Mucosa of descending colon (tissue), 3 donors: ENCODE measurements at regions not wholly inside any gene's neighbourhood (a gene's known extent, or its start where the extent isn't known, plus 50 kb on each side); places are given as distances from the start of the nearest gene placed in this dataset.

Experiments
- ATAC-seq: fragments of 200-7000 bp; cut with Tn5 transposase; one replicate; pipeline ENCODE4 v1.9.1; 2020; ENCODE audit warnings: mild to moderate bottlenecking, moderate library complexity
- DNase-seq, 3 donors: peaks; one replicate each; pipeline ENCODE4 v3.0.0-alpha.2; 2020
- H3K36me3 ChIP-seq: fragments of 200-600 bp; one replicate; pipeline ENCODE4 v1.8.0; 2021; ENCODE audit warnings: low read depth, mild to moderate bottlenecking
- H3K4me1 ChIP-seq: fragments of 200-600 bp; one replicate; pipeline ENCODE4 v1.8.0; 2021; ENCODE audit warnings: low read depth, mild to moderate bottlenecking
- H3K4me3 ChIP-seq: fragments of 200-600 bp; one replicate; pipeline ENCODE4 v1.8.0; 2021; ENCODE audit warnings: mild to moderate bottlenecking
- H3K9me3 ChIP-seq: fragments of 200-600 bp; one replicate; pipeline ENCODE4 v1.8.0; 2021; ENCODE audit warnings: mild to moderate bottlenecking
- intact Hi-C, 2 donors: fragments of 100-400 bp; cut with DNase I in 1 of 2; cut with micrococcal nuclease in 1 of 2; formaldehyde crosslinking; loops; one replicate each; pipeline versions ENCODE4 v1.11.0 to v1.11.1; 2022; cut with DNase I, micrococcal nuclease
- TF ChIP-seq, protein P1 (sequence below): fragments of 200-600 bp; IDR thresholded peaks from one replicate; pipeline ENCODE4 v1.8.0; 2022; ENCODE audit warnings: antibody characterized with exemption, mild to moderate bottlenecking
- donor health status: DM: no; HTN: no; CAD: no; lungs with moderate emphysema.
- donor health status: DM: no; HTN: no; CAD: no.
- donor health status: DM: no; HTN: yes; CAD: no.

- DNase-seq = no peak
- TF ChIP-seq, protein P1, sequence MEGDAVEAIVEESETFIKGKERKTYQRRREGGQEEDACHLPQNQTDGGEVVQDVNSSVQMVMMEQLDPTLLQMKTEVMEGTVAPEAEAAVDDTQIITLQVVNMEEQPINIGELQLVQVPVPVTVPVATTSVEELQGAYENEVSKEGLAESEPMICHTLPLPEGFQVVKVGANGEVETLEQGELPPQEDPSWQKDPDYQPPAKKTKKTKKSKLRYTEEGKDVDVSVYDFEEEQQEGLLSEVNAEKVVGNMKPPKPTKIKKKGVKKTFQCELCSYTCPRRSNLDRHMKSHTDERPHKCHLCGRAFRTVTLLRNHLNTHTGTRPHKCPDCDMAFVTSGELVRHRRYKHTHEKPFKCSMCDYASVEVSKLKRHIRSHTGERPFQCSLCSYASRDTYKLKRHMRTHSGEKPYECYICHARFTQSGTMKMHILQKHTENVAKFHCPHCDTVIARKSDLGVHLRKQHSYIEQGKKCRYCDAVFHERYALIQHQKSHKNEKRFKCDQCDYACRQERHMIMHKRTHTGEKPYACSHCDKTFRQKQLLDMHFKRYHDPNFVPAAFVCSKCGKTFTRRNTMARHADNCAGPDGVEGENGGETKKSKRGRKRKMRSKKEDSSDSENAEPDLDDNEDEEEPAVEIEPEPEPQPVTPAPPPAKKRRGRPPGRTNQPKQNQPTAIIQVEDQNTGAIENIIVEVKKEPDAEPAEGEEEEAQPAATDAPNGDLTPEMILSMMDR = no peak
- intact Hi-C loops = no loop called here
- ATAC-seq = no peak
- Histone ChIP-seq H3K4me1 (no peaks in the 10 kb centered on the region), H3K36me3 (no peaks in the 10 kb centered on the region), H3K4me3 (no peak overlapping the region), H3K9me3 (no peaks in the 10 kb centered on the region)
Measured at GRCh38 chr3:171548917-171549316, 88.7 kb upstream of the TNIK start.

GRCh38 chr3:171543759-171544300 is 83.6 kb upstream of the TNIK start:
- Histone ChIP-seq H3K4me3 (no peak overlapping the region), H3K9me3 (no peaks in the 10 kb centered on the region), H3K4me1 (no peaks in the 10 kb centered on the region), H3K36me3 (no peaks in the 10 kb centered on the region)
- DNase-seq = no peak
- TF ChIP-seq, protein P1 = no peak
- intact Hi-C loops = no loop called here
- ATAC-seq = peak; percentile 21

DNA sequence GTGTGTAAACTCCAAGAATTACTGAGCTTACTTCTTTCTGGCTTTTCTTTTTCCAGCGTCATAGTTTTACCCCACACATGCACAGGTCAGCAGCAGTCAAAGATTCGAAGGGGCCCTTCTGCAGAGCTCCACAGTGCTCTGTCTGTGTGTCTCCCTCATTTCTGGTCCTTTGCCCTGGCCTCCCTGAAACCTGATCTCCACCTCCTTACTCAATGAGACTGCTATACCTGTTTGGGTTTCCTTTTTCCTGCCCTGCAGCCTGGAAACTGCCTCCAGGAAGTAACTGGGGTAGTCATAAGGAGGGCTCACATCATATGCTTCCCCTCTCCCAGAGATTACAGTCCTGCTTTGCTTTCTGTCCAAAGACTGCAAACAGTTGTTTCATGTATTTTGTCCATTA is 82.8 kb upstream of the TNIK start:
- Histone ChIP-seq H3K4me1 (no peaks in the 10 kb centered on the region), H3K36me3 (no peaks in the 10 kb centered on the region), H3K4me3 (no peak overlapping the region), H3K9me3 (no peaks in the 10 kb centered on the region)
- ATAC-seq (no peak), DNase-seq (no peak)
- TF ChIP-seq, protein P1 = no peak
- intact Hi-C loops = no loop called here

- Histone ChIP-seq H3K4me3 (no peak overlapping the region), H3K36me3 (no peaks in the 10 kb centered on the region), H3K4me1 (no peaks in the 10 kb centered on the region), H3K9me3 (no peaks in the 10 kb centered on the region)
- intact Hi-C loops = no loop called here
- no peak for DNase-seq
- TF ChIP-seq, protein P1 = no peak
- ATAC-seq = no peak
Measured at GRCh38 chr3:171541647-171542046, 81.4 kb upstream of the TNIK start.

DNA sequence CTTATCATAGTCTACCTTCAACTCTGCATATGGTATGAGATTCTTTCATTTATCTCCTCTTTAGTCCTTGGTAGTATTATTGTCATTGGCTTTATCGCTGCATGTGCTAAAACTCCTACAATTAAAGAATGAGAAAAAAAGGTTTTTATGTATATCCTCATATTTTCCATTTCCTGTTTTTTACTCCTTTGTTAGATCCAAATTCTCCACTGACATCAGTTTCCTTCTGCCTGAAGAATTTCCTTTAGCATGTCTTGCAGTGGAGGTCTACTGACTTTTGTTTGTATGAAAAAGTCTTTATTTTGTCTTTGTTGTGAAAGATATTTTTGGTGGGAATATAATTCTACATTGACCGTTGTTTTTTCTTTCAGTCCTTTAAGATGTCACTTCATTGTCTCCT is 81.0 kb upstream of the TNIK start:
- intact Hi-C loops = no loop called here
- ATAC-seq = no peak
- Histone ChIP-seq H3K9me3 (no peaks in the 10 kb centered on the region), H3K36me3 (no peaks in the 10 kb centered on the region), H3K4me1 (no peaks in the 10 kb centered on the region), H3K4me3 (no peak overlapping the region)
- DNase-seq = no peak
- TF ChIP-seq, protein P1 = no peak

DNA sequence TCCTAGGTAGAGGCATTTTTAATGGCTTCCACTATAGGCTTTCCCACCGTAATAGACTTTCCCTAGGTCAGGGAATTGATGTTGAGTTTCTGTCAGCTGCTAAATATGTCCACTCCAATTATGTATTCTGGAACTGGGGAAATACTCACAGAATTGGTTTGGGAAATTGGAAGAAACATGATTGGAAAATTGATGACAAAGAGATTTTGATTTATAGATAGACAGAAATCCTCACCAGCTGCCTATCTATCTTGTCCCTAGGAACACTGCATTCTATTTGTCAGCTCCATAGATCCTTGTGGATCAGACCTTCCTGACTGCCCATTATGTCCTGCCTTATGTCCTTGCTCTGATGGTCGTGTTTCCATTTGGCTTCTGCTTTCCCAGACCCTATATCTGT is 75.6 kb upstream of the TNIK start:
- no peak for ATAC-seq
- TF ChIP-seq, protein P1 = no peak

More for the DNA sequence above, 75.6 kb upstream of the TNIK start:
- DNase-seq = no peak
- H3K4me1 ChIP-seq = no peaks in the 10 kb centered on the region
- H3K36me3 ChIP-seq = no peaks in the 10 kb centered on the region
- intact Hi-C loops = no loop called here
- no peaks in the 10 kb centered on the region for H3K9me3 ChIP-seq
- no peak overlapping the region for H3K4me3 ChIP-seq
